HEK293 (cell line): ENCODE measurements at regions not wholly inside any gene's neighbourhood (a gene's known extent, or its start where the extent isn't known, plus 50 kb on each side); places are given as distances from the start of the nearest gene placed in this dataset.

Experiments used
- ZNF169 ChIP-seq: fragments of 450-650 bp; formaldehyde crosslinking; IDR thresholded peaks from 2 replicates; pipeline ENCODE4 v1.5.1; 2016; ENCODE audit warnings: missing biosample characterization, missing genetic modification characterization
- ZNF174 ChIP-seq: fragments of 450-650 bp; formaldehyde crosslinking; IDR thresholded peaks from 2 replicates; pipeline ENCODE4 v1.5.0; 2017; ENCODE audit warnings: missing biosample characterization, mild to moderate bottlenecking, missing genetic modification characterization
- ZNF184 ChIP-seq: fragments of 450-650 bp; IDR thresholded peaks from 2 replicates; pipeline ENCODE4 v1.5.1; 2018; ENCODE audit warnings: missing biosample characterization, mild to moderate bottlenecking, missing genetic modification characterization
- ZNF274 ChIP-seq, 2 experiments: fragments of 200-500 bp in 1 of 2; fragments of 450-650 bp in 1 of 2; sonication (Bioruptor generic) in 1 of 2; formaldehyde crosslinking in 1 of 2; IDR thresholded peaks; 2 replicates each; pipeline versions ENCODE4 v1.5.1 to v1.6.1; 2014 to 2016; ENCODE audit warnings: borderline replicate concordance in 1 of 2, inconsistent platforms in 1 of 2, low read length in 1 of 2, missing biosample characterization in 1 of 2, missing genetic modification characterization in 1 of 2
- ZNF311 ChIP-seq: fragments of 450-650 bp; formaldehyde crosslinking; IDR thresholded peaks from 2 replicates; pipeline ENCODE4 v1.5.1; 2017; ENCODE audit warnings: missing biosample characterization, missing genetic modification characterization, borderline replicate concordance
- ZNF600 ChIP-seq: fragments of 450-650 bp; formaldehyde crosslinking; IDR thresholded peaks from 2 replicates; pipeline ENCODE4 v1.5.1; 2016; ENCODE audit warnings: missing biosample characterization, missing genetic modification characterization
- TF ChIP-seq, protein P1 (sequence below): fragments of 450-650 bp; formaldehyde crosslinking; IDR thresholded peaks from 2 replicates; pipeline ENCODE4 v1.5.1; 2016; ENCODE audit warnings: missing biosample characterization, missing genetic modification characterization
- TF ChIP-seq, protein P2 (sequence below): fragments of 450-650 bp; formaldehyde crosslinking; IDR thresholded peaks from 2 replicates; pipeline ENCODE4 v1.5.1; 2016; ENCODE audit warnings: missing biosample characterization, missing genetic modification characterization, low read depth
- TF ChIP-seq, protein P3 (sequence below): fragments of 450-650 bp; formaldehyde crosslinking; IDR thresholded peaks from 2 replicates; pipeline ENCODE4 v1.5.1; 2016; ENCODE audit warnings: missing biosample characterization, missing genetic modification characterization
- TF ChIP-seq, protein P4 (sequence below): fragments of 450-650 bp; formaldehyde crosslinking; IDR thresholded peaks from 2 replicates; pipeline ENCODE4 v1.5.1; 2016; ENCODE audit warnings: missing biosample characterization, missing genetic modification characterization

DNA sequence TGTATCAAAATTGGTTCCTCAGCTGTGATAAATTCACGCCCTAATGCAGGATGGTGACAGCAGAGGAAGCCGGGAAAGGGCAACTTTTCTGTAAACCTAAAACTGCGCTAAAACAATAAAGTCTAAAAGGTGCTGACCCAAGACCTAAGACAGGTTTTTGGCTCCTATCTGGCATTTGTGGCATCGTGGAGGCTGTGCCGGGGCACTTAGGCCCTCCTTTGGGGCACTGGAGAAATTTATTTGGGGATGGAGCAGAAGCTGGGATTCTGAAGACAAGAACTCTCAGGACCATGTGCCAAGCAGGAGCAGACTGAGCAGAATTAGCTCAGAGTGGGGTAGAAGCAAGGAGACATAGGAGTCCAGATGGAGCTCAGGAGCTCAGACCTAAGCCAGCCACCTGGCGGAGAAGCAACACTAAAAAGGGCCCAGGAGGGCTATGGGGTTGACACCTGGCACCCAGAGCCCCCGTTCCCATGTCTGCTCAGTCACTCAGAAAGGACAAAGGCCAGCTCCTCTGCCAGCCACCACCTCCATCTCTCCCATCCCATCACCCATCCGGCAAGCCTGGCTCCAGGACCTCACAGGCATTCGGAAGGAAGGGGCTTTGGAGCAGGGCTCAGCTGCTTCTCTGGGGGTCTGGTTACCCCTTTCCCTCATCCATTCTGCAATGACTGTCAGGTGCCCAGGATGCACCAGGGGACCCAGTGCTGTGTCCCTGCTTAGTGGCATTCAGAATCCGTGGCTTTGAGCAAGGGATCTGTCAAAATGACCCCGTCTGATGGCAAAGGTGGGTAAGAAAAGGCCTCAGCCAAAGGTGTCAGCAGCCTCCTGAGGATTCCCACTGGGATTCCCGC is 347.7 kb downstream of the NPHP4 start:
- TF ChIP-seq ZNF174 (tag by site-specific recombination) (no peak), ZNF311 (tag by site-specific recombination) (no peak), ZNF600 (tag by site-specific recombination) (no peak), ZNF169 (tag by site-specific recombination) (no peak), ZNF274 (IDR thresholded peaks at IDR 0.05; ENCODE audit: low read length) (no peak), ZNF274 (tag by site-specific recombination; IDR thresholded peaks at IDR 0.05; ENCODE audit: borderline replicate concordance) (no peak), ZNF184 (no peak)
- TF ChIP-seq, protein P1, sequence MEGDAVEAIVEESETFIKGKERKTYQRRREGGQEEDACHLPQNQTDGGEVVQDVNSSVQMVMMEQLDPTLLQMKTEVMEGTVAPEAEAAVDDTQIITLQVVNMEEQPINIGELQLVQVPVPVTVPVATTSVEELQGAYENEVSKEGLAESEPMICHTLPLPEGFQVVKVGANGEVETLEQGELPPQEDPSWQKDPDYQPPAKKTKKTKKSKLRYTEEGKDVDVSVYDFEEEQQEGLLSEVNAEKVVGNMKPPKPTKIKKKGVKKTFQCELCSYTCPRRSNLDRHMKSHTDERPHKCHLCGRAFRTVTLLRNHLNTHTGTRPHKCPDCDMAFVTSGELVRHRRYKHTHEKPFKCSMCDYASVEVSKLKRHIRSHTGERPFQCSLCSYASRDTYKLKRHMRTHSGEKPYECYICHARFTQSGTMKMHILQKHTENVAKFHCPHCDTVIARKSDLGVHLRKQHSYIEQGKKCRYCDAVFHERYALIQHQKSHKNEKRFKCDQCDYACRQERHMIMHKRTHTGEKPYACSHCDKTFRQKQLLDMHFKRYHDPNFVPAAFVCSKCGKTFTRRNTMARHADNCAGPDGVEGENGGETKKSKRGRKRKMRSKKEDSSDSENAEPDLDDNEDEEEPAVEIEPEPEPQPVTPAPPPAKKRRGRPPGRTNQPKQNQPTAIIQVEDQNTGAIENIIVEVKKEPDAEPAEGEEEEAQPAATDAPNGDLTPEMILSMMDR (tag by site-specific recombination) = no peak
- TF ChIP-seq, protein P2, sequence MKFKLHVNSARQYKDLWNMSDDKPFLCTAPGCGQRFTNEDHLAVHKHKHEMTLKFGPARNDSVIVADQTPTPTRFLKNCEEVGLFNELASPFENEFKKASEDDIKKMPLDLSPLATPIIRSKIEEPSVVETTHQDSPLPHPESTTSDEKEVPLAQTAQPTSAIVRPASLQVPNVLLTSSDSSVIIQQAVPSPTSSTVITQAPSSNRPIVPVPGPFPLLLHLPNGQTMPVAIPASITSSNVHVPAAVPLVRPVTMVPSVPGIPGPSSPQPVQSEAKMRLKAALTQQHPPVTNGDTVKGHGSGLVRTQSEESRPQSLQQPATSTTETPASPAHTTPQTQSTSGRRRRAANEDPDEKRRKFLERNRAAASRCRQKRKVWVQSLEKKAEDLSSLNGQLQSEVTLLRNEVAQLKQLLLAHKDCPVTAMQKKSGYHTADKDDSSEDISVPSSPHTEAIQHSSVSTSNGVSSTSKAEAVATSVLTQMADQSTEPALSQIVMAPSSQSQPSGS (tag by site-specific recombination) = no peak
- TF ChIP-seq, protein P3, sequence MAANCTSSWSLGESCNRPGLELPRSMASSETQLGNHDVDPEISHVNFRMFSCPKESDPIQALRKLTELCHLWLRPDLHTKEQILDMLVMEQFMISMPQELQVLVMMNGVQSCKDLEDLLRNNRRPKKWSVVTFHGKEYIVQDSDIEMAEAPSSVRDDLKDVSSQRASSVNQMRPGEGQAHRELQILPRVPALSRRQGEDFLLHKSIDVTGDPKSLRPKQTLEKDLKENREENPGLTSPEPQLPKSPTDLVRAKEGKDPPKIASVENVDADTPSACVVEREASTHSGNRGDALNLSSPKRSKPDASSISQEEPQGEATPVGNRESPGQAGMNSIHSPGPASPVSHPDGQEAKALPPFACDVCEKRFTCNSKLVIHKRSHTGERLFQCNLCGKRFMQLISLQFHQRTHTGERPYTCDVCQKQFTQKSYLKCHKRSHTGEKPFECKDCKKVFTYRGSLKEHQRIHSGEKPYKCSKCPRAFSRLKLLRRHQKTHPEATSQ = no peak
- TF ChIP-seq, protein P4, sequence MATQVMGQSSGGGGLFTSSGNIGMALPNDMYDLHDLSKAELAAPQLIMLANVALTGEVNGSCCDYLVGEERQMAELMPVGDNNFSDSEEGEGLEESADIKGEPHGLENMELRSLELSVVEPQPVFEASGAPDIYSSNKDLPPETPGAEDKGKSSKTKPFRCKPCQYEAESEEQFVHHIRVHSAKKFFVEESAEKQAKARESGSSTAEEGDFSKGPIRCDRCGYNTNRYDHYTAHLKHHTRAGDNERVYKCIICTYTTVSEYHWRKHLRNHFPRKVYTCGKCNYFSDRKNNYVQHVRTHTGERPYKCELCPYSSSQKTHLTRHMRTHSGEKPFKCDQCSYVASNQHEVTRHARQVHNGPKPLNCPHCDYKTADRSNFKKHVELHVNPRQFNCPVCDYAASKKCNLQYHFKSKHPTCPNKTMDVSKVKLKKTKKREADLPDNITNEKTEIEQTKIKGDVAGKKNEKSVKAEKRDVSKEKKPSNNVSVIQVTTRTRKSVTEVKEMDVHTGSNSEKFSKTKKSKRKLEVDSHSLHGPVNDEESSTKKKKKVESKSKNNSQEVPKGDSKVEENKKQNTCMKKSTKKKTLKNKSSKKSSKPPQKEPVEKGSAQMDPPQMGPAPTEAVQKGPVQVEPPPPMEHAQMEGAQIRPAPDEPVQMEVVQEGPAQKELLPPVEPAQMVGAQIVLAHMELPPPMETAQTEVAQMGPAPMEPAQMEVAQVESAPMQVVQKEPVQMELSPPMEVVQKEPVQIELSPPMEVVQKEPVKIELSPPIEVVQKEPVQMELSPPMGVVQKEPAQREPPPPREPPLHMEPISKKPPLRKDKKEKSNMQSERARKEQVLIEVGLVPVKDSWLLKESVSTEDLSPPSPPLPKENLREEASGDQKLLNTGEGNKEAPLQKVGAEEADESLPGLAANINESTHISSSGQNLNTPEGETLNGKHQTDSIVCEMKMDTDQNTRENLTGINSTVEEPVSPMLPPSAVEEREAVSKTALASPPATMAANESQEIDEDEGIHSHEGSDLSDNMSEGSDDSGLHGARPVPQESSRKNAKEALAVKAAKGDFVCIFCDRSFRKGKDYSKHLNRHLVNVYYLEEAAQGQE (tag by site-specific recombination) = no peak
